Caki2 (cell line): ENCODE measurements at regions not wholly inside any gene's neighbourhood (a gene's known extent, or its start where the extent isn't known, plus 50 kb on each side); places are given as distances from the start of the nearest gene placed in this dataset.
"Not testable (repeated sequence)": the region's sequence is repeated elsewhere in the genome, so short reads cannot be mapped to it uniquely, and the experiment has no call there.

Source experiments
- DNase-seq: peaks from one replicate; pipeline ENCODE4 v3.0.0-alpha.2; 2015; ENCODE audit warnings: low read depth
- in situ Hi-C: cut with HindIII; loops from 2 replicates; pipeline ENCODE4 v1.10.0; 2016; ENCODE audit warnings: low sequenced_read_pairs, low pct_unique_long_range_greater_than_20kb, mixed read lengths

DNA sequence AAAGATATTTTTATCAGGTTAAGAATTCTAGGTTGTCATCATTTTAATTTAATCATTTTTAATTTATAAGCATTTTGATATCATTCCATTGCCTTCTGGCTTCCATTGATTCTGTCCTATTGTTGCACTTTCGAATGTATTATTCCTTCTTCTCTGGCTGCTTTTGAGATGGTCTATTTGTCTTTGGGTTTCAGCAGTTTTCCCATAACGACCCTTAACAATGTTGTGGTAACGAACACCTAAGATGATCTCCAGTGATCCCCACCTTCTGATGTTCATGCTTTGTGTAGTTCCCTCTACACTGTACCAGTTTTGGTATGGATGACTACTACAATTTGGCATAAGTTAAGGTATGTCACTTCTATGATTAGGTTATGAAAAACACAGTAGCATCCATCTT, 59.9 kb downstream of the MINAR1 start:
- DNase-seq = no peak
- in situ Hi-C loops = no loop called here

DNA sequence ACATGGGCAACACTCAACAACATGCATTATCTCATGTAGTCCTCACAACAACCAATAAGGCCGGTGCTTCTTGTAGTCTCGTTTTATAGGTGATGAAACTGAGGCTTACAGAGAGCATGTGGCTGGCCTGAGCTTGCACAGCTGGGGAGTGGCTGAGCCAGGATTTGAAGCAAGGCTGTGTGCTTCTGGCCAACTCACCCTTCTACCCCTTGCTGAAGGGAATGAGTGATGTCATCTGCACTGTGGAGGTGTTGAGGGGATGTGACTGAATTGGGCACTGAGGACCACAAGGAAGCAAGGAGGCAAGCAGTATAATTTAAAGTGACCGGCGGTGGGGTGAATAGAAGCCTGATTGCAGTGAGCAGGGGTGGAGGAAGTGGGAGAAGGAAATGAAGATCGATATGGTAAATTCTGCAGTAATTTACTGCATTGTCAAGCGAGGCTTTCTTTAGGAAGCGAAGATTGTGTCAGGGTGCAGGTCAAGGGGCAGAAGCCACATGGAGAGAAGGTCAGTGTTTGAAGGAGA, 62.3 kb downstream of the MINAR1 start:
- no peak for DNase-seq
- in situ Hi-C loops = no loop called here

DNA sequence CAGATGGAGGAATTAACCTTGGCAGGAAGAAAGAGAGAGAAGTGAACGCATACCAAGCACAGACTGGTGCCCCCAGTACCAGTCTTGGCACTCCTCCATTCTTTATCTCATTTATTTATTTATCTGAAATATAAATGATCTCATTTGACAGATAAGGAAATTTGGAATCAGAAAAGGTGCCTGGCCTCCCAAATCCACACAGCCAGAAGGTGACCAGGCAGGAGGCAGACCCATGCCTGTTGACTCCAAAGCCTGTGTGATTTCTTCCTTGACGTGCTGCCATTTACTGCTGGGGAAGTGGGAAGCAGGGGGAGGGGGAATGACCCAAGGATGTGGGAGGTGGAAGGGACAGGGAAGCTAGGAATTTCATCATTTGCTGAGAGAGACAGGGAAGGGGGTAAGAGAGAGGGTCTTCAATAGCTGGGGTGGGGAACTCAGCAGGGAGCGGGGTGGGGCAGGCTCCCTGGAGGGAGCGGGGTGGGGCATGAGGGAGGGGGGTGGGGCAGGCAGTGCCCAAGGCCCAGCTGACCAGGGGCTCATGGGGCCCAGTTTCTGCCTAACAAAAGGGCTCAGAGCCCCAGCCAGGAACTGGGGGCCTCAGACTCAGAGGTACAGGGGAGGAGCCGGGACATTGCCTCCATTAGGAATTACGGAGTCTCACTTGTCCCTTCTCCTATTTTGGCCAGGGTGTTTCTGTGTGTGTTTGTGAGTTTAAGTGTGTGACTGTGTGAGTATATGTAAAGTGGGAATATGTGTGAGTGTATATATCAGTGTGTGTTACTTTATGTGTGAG, 63.0 kb downstream of the MINAR1 start:
- in situ Hi-C loops = no loop called here
- no peak for DNase-seq

DNA sequence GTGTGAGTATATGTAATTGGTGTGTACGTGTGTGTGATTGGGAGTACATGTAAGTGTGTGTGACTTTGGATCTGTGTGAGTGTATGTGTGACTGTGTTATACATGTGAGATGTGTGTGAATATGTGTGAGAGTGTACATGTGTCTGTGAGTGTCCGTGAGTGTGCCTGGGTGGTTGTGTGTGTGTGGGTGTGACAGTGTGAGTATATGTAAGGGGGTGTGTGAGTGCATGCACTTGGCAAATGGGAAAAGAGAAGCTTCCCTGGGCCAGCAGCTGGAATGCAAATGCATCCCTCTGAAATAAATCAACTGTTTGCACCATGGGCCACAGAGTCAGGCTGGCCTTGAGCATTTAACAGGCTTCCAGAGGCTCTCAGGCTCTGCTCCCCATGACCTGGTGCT, 63.6 kb downstream of the MINAR1 start:
- no peak for DNase-seq
- in situ Hi-C loops = no loop called here

DNA sequence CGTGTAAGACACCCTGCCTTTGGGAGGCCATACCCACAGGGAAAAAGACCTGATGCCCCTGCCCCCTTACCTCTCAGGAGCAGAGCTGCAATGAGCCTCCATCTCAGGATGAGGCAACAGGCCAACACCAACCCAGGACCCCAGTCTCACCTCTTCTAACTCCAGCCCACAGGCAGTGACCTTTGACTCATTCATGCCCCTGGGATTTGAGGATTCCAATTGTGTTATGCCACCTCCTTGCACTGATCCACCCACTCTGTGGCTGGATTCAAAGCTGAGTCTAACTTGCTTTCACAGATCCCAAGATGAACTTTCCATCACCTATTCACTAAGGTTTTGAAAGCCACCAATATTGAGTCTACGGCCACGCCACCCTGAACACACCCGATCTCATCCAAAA, 64.7 kb downstream of the MINAR1 start:
- in situ Hi-C loops = no loop called here
- no peak for DNase-seq

DNA sequence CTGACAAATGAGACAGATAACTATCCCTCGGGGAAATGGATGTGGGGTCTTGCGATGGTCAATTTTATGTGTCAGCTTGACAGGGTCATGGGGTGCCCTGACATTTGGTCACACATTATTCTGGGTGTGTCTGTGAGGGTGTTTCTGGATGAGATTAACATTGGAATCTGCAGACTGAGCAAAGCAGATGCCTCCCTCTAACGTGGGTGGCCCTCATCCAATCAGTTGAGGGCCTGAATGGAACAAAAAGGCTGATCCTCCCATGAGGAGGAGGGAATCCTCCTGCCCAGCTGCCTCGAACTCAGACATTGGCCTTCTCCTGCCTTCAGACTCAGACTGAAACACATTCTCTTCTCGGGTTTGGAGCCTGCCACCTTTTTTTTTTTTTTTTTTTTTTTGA, 69.0 kb downstream of the MINAR1 start:
- no peak for DNase-seq
- in situ Hi-C loops = no loop called here

DNA sequence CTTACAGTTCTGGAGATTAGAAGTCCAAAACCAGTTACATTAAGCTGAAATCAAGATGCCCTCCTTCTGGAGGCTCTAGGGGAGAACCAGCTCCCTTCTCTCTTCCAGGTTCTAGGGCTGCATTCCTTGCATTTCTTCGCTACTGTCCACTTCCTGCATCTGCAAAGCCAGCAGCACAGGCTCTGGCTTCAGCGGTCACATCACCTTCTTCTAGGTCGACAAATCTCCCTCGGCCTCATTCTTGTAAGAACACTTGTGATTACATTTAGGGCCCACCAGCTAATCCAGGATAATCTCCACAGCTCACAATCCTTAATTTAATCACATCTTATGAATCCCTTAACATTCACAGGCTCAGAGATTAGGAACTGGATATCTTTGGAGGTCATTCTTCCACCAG, 73.8 kb downstream of the MINAR1 start:
- in situ Hi-C loops = no loop called here
- DNase-seq = no peak

DNA sequence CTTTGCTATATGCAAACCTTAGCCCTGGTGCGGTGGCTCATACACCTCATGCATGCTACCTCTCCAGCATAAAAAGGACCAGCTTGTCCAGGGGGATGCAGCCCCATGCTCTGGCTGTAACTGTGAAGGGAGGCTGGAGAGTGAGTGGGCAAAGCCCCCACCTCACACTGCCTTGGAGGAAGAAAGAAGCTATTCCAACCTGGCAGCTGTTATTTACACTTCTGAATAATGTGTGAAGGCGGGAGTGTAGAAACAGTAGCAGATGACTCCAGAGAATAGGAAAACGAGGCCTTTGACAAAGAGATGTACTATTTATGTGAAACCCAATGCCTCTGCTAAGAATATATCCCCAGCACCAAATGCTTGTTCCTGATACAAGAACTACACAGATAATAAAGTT, 80.7 kb downstream of the MINAR1 start:
- in situ Hi-C loops, DNase-seq: not testable (repeated sequence)

DNA sequence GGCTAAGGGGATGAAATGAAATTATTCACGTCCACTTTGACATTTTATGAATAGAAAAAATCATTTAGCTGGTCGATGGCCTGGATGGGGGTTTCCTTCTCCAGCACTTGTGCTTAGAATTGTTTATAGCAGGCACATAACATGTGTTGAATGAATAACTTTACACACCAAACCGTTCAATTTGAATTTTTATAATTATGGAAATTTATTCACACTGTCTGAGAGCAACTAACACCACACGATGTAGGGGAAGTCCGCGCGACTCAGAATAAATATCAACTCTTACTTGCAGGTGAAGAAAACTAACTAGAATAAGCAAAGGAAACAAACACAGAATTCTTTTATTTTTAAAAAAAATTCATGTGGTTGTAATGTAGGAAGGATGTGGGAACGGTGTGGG, 81.3 kb downstream of the MINAR1 start:
- no peak for DNase-seq
- in situ Hi-C loops = no loop called here

DNA sequence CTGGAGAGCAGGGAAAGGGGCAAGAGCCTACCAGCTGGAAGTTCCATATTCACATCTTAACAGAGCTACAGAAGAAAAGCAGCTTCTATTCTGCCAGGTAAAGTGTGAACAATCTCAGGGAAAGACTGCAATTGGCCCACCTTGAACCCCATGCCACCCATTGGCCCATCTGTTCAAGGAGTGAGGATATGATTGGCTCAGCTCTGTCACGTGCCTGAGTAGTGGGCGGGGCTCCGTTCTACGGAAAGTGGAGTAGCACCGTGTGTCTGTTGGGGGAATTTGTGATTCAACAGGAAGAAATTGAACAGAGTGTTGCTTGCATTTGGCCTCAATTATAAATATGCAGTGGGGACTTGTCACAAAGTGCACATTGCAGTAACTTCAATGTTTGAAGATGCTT, 81.8 kb downstream of the MINAR1 start:
- no peak for DNase-seq
- in situ Hi-C loops = no loop called here

DNA sequence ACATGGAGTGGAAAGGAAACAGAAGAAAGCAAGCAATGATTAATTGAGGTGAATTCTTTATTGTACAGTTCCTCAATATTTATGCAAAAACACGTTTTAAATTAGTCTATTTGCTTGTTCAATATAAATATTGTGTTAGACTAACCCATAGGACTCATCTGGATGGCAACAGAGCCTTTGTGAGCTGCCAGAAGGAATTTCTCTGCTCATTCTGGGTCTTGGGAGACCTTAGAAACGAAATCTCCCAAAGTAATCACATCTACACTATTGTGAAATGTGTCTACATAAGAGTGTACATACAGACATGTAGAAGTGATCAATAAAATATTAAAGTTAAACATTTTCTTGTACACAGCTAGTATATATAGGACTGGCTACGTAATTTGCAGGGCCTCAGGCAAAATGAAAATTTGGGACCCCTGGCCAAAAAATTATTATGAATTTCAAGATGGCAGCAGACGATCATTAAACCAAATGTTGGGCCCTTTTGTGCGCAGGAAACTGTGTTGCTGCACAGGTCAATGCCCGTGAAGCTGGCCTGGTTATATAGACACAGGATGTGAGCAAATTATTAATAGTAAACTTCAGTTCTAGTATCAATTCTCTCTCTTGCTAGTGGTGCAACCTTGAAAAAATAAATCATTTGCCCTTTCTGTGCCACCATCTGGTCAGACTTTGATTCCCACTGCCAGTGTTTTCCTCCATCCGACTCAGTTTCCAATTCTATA, 83.3 kb downstream of the MINAR1 start:
- in situ Hi-C loops = no loop called here
- DNase-seq = no peak

DNA sequence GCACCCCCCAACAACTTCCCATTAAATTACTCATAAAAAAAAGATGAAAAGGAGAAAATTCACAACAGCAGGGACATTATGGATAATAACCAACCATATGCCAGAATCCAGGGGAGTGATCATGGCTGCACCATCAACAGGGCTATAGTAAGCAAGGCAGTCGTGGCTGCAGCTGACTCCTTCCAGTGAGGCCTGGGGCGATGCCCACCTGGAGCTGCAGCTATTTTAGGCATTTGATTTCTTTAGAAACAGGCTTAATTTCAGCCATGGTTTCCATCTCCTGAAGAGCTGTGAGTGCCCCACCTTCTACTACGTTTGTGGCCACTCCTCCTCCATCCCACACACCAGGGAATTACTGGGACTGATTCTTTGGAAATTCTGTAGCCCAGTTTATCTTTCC, 84.0 kb downstream of the MINAR1 start:
- in situ Hi-C loops = no loop called here
- DNase-seq = no peak

DNA sequence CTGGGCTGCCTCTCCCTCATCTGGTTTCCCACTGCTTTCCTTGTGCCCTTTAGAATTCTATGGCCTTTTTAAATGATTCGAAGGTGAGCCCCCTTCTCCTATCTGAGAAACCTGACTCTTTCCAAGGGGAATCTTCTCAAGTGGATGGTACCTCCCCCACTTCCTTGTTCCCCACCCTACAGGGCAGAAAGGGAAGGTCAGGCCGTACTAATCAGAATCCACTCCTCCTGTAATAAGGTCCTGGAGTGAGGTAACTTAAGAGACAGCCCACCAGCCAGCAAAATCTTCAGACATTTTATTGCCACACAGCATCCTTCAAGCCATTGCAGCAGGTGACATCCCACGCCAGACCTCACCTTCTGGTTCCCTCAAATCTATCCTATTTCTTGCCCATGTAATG, 84.5 kb downstream of the MINAR1 start:
- in situ Hi-C loops = no loop called here

DNA sequence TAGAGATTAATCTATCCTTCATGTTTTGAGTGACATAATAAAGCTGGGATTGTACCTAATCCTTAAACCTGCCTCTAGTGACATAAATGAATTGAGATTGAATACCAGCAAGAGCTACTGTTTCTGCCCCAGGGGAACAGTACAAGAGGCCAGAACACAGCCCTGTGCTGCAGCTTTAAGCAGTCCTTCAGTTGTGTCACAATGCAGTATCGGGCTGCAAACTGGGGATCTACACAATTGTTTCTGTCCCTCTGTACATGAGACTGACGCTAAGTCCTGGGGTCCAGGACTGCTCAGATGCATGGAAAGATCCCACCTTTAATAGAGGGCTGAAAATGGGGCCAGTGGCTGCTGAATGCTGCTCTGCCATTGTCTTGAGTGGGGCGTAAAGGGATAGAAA, 87.5 kb downstream of the MINAR1 start:
- in situ Hi-C loops = no loop called here
- DNase-seq = no peak

More for the DNA sequence above, 84.5 kb downstream of the MINAR1 start:
- no peak for DNase-seq

DNA sequence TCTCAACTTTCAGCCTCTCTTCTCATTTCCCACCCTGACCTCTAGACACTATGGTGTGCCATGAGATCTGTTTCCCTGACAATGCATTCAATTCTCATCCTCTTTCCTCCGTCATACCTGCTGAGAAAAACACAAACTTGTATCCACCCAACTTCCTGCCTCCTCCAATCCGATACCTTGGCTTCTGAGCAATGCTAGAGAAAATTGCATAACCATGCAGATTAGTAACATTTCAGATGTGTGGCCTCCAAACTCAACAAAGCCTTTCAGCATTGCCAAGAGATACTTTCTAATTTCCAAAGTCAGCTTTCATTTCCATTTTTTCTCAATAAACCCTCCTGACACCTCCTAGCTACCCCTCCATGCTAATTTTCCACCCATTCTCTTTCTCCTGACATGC, 88.5 kb downstream of the MINAR1 start:
- in situ Hi-C loops = no loop called here
- no peak for DNase-seq

DNA sequence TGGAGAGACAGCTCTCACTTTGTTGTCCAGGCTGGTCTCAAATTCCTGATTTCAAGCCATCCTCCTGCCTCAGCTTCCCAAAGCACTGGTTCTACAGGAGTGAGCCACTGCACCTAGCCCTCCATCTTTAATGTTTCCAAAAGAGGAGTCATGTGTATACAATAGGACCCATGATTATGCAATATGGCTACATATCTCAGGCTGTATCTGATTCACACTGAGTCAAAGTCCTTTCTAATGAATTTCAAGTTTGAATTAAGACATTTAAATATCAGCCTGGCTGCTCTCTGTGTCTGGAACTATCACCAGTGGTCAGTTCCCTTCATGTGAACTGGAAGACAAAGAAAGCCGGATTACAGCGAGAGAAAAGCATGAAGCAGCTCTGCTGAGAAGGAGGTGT, 90.5 kb downstream of the MINAR1 start:
- no peak for DNase-seq
- in situ Hi-C loops = no loop called here

DNA sequence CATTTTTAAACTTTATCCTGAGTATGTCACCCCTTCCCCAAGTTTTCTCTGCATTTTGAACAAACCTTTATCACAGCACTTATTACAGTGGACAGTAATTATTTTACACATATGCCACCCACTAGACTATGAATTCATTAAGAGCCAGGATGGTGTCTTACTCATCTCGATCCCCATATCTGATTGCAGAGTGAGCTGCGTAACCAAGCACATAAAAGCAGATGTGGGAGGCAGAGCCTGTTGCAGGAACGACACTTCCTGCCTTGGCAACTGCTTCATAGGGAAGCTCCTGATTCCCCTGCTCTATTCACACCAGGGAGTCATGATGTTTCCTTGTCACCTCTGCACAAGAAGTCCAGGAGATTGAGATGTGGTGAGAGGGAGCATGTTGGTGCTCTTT, 91.1 kb downstream of the MINAR1 start:
- DNase-seq = no peak
- in situ Hi-C loops = no loop called here

DNA sequence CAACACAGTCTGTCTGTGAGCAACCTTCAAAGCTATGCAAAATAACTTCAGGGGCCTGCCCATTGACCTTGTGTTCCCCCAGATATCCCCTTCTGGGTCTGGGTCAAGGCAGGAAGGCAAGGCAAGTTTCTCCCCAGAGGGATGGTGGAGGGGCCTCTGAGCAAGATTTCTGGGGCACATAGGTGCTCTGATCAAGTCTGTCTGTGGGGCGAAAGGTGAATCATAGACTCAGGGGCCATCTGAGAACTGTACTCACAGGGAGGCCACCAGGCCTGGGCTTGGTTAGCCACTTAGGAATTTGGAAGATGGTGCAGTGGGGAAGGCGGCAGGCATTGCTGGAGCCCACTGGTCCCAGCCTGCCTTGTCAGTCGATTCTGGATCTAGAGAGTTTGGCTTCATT, 92.4 kb downstream of the MINAR1 start:
- in situ Hi-C loops = no loop called here
- no peak for DNase-seq

DNA sequence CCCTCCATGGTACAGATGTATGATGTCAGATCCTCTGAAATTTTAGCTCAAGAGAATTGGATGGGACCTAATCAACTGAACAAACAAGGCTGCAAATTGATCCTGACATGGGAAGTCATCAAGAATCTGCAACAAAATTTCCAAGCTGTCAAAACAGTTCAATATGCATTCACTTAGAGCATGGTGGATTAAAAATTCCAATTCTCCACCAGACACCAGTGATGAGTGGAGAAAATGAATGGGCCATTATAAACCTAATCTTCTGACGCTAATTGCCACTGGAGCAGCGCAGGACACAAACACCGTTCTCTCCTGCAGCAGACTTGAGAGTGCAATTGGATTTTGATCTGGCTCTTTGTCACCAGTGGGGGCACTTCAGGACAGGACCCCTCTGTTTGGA, 94.2 kb downstream of the MINAR1 start:
- DNase-seq = no peak
- in situ Hi-C loops = no loop called here

DNA sequence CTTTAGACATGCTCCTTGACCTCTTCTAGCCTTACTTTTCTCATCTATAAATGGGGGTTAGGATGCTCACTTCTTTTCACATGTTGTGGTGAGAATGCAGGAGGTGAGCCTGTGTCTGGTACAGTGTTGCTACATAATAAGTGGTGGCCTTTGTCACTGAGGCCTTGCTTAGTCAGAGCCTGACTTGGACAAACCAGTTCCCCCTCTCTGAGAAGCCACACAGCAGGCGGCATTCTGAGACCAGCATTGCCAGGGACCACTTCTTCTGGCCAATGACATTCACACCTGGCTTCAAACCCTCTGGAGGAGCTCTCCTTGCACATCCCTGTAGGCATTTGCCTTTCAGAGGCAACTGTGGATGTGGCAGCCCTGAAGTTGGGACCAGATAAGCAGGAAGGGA, 95.7 kb downstream of the MINAR1 start:
- no peak for DNase-seq
- in situ Hi-C loops = no loop called here
